Liver (tissue), 7 donors: ENCODE measurements at regions not wholly inside any gene's neighbourhood (a gene's known extent, or its start where the extent isn't known, plus 50 kb on each side); places are given as distances from the start of the nearest gene placed in this dataset.

Experiments
- DNase-seq: peaks from one replicate; pipeline ENCODE4 v3.0.0-alpha.2; 2017; ENCODE audit warnings: low spot score
- H3K27ac ChIP-seq, 2 donors: one replicate each; pipeline ENCODE4 v1.7.0; 2013; ENCODE audit warnings: inconsistent platforms in 2 of 2, low read length in 2 of 2, control low read depth in 1 of 2, low read depth in 1 of 2, mild to moderate bottlenecking in 1 of 2
- H3K27me3 ChIP-seq, 4 donors: one replicate each; pipeline versions ENCODE4 v1.6.1 to v1.7.0; 2013; ENCODE audit warnings: low read length in 3 of 4, inconsistent platforms in 1 of 4, mild to moderate bottlenecking in 1 of 4, moderate library complexity in 1 of 4; ENCODE audit not compliant: control insufficient read depth in 4 of 4, insufficient read depth in 4 of 4
- H3K36me3 ChIP-seq, 4 donors: one replicate each; pipeline versions ENCODE4 v1.6.1 to v1.7.0; 2013; ENCODE audit warnings: low read length in 3 of 4, mild to moderate bottlenecking in 3 of 4, low read depth in 1 of 4, moderate library complexity in 1 of 4; ENCODE audit not compliant: control insufficient read depth in 4 of 4, insufficient read depth in 3 of 4
- H3K4me1 ChIP-seq, 4 donors: one replicate each; pipeline versions ENCODE4 v1.6.1 to v1.7.0; 2013; ENCODE audit warnings: low read length in 3 of 4, mild to moderate bottlenecking in 3 of 4, moderate library complexity in 1 of 4; ENCODE audit not compliant: control insufficient read depth in 4 of 4, insufficient read depth in 4 of 4
- H3K4me3 ChIP-seq, 3 donors: one replicate each; pipeline versions ENCODE4 v1.6.1 to v1.7.0; 2013; ENCODE audit warnings: low read length in 3 of 3, control low read depth in 1 of 3, low read depth in 1 of 3, mild to moderate bottlenecking in 1 of 3
- H3K9ac ChIP-seq, 2 donors: one replicate each; pipeline ENCODE4 v1.7.0; 2013; ENCODE audit warnings: low read length in 2 of 2, mild to moderate bottlenecking in 2 of 2, moderate library complexity in 2 of 2, control low read depth in 1 of 2, low read depth in 1 of 2
- H3K9me3 ChIP-seq, 4 donors: one replicate each; pipeline versions ENCODE4 v1.6.1 to v1.7.0; 2013; ENCODE audit warnings: low read length in 3 of 4; ENCODE audit not compliant: control insufficient read depth in 4 of 4
- ATF3 ChIP-seq: IDR thresholded peaks from 2 replicates; pipeline ENCODE4 v1.6.1; 2016; ENCODE audit warnings: antibody characterized with exemption
- EGR1 ChIP-seq, 2 donors: IDR thresholded peaks; 2 replicates each; pipeline ENCODE4 v1.6.1; 2016 to 2018; ENCODE audit warnings: antibody characterized with exemption in 2 of 2, low read depth in 2 of 2
- FOXA2 ChIP-seq: IDR thresholded peaks from 2 replicates; pipeline ENCODE4 v1.6.1; 2016; ENCODE audit warnings: antibody characterized with exemption
- GABPA ChIP-seq, 2 donors: IDR thresholded peaks in 1 of 2; conservative IDR thresholded peaks in 1 of 2; 2 replicates each; pipeline ENCODE4 v1.6.1; 2016; ENCODE audit warnings: antibody characterized with exemption in 2 of 2, mild to moderate bottlenecking in 1 of 2, moderate library complexity in 1 of 2
- HNF4G ChIP-seq: IDR thresholded peaks from 2 replicates; pipeline ENCODE4 v1.6.1; 2016; ENCODE audit warnings: antibody characterized with exemption
- NR2F2 ChIP-seq: IDR thresholded peaks from 2 replicates; pipeline ENCODE4 v1.6.1; 2016; ENCODE audit warnings: antibody characterized with exemption
- RAD21 ChIP-seq, 2 donors: IDR thresholded peaks; 2 replicates each; pipeline ENCODE4 v1.6.1; 2016; ENCODE audit warnings: antibody characterized with exemption in 2 of 2, mild to moderate bottlenecking in 2 of 2
- RXRA ChIP-seq, 2 donors: IDR thresholded peaks; 2 replicates each; pipeline ENCODE4 v1.6.1; 2017 to 2018; ENCODE audit warnings: antibody characterized with exemption in 2 of 2, mild to moderate bottlenecking in 1 of 2
- SP1 ChIP-seq: IDR thresholded peaks from 2 replicates; pipeline ENCODE4 v1.6.1; 2018; ENCODE audit warnings: antibody characterized with exemption, mild to moderate bottlenecking
- TAF1 ChIP-seq: conservative IDR thresholded peaks from 2 replicates; pipeline ENCODE4 v1.6.1; 2016; ENCODE audit warnings: antibody characterized with exemption, mild to moderate bottlenecking
- YY1 ChIP-seq: IDR thresholded peaks from 2 replicates; pipeline ENCODE4 v1.6.1; 2016; ENCODE audit warnings: antibody characterized with exemption, mild to moderate bottlenecking
- WGBS: extraction: QIAGEN DNeasy Blood & Tissue Kit; methylation state at CpG from one replicate; pipeline ENCODE4 v1.1.7; 2013; 5-methylcytosine and 5-hydroxymethylcytosine counted together
- donor health status: healthy.
- donor health status: healthy.
- donor health status: healthy.
- donor health status: healthy.

- Histone ChIP-seq H3K4me1 (peaks cover 0 to 12% (median 4%) of the 10 kb centered on the region in 4 donors), H3K9ac (peak overlapping the region in 1 of 2 donors; percentile 86), H3K27me3 (no peaks in the 10 kb centered on the region), H3K27ac (peak overlapping the region; percentile 91 to 95), H3K4me3 (peak overlapping the region in 2 of 3 donors; percentile 90 to 95), H3K36me3 (no peaks in the 10 kb centered on the region), H3K9me3 (no peaks in the 10 kb centered on the region)
- no peak for DNase-seq
- 36% methylated on average over 4 of the region's 4 CpGs for WGBS
- TF ChIP-seq GABPA (IDR thresholded peaks at IDR 0.05 in 1 of 2, conservative IDR thresholded peaks at IDR 0.05 in 1 of 2) (peak in 1 of 2 donors; percentile 3), YY1 (no peak), NR2F2 (peak; percentile 59), FOXA2 (no peak)
These were observed 346.5 kb downstream of the ZNF536 start for GRCh38 chr19:30718707-30719106.

GRCh38 chr19:30718014-30718413 is 345.8 kb downstream of the ZNF536 start:
- WGBS = 78% methylated on average over 2 of the region's 2 CpGs
- TF ChIP-seq TAF1 (no peak), EGR1 (IDR thresholded peaks at IDR 0.05; ENCODE audit: low read depth in 2 of 2) (no peak), RAD21 (IDR thresholded peaks at IDR 0.05) (no peak)
- Histone ChIP-seq H3K27me3 (no peaks in the 10 kb centered on the region), H3K9me3 (no peaks in the 10 kb centered on the region), H3K36me3 (no peaks in the 10 kb centered on the region), H3K4me1 (peaks cover 0 to 12% (median 4%) of the 10 kb centered on the region in 4 donors), H3K27ac (no peak overlapping the region), H3K4me3 (no peak overlapping the region), H3K9ac (no peak overlapping the region)
- DNase-seq = no peak

- no peaks in the 10 kb centered on the region for H3K27me3 ChIP-seq
- H3K9ac ChIP-seq = no peak overlapping the region
- H3K36me3 ChIP-seq = no peaks in the 10 kb centered on the region
- no peaks in the 10 kb centered on the region for H3K9me3 ChIP-seq
- peaks cover 0 to 12% (median 4%) of the 10 kb centered on the region in 4 donors for H3K4me1 ChIP-seq
- H3K27ac ChIP-seq = no peak overlapping the region
- no peak overlapping the region for H3K4me3 ChIP-seq
- WGBS = 90% methylated on average over 5 of the region's 5 CpGs
- no peak for TF ChIP-seq ATF3
- DNase-seq = no peak
These were observed 345.2 kb downstream of the ZNF536 start for GRCh38 chr19:30717381-30717780.

DNA sequence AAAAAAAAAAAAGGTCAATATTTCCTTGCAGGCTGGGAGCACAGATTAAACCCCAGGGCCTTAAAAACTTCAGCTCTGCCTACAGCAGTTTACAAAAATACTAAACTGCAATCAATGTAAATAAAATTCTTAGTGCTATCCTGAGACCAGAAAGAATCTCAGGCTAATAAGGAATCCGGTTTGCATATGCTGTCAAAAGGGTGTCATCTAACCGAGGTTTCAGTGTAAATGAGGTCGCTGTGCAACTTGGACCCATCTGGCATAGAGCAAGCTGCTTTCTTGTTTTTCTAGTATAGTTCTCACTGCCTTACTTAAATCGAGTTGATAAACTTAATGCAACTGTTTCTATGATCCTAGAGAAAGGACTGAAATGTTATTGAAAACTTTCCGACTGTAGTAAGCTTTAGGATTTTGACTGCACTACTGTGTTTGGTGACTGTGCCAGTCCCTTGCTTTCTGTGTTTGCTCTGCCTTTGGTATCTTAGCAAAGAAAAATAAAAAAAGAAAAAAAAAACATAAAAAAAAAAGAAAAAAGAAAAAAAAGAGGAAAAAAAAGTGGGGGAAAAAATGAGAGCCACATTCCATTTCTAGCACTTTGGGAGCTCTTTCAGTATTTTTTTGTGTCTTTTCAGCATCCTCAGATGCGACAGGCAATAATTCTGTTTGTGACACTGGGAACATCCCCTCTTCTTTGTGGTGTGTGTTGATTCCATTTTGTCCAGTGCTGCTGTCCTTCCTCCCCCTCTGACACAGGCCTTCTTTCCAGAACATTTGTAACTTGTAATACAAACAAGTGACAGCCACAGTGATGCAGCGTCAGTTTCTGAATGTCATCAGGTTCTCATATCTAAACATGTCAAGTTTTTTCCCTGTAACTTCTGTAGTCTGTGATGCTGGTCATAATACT is 340.5 kb downstream of the ZNF536 start:
- no peaks in the 10 kb centered on the region for H3K4me1 ChIP-seq
- peaks cover 0 to 5% (median 4%) of the 10 kb centered on the region in 4 donors for H3K27me3 ChIP-seq
- H3K9ac ChIP-seq = no peak overlapping the region
- DNase-seq = no peak
- TF ChIP-seq RXRA (IDR thresholded peaks at IDR 0.05) (no peak), RAD21 (IDR thresholded peaks at IDR 0.05) (no peak), EGR1 (IDR thresholded peaks at IDR 0.05; ENCODE audit: low read depth in 2 of 2) (no peak), HNF4G (no peak), GABPA (IDR thresholded peaks at IDR 0.05 in 1 of 2, conservative IDR thresholded peaks at IDR 0.05 in 1 of 2) (no peak), SP1 (no peak), ATF3 (no peak)
- H3K27ac ChIP-seq = no peak overlapping the region
- 79% methylated on average over 7 of the region's 7 CpGs for WGBS
- H3K36me3 ChIP-seq = no peaks in the 10 kb centered on the region
- no peaks in the 10 kb centered on the region for H3K9me3 ChIP-seq
- H3K4me3 ChIP-seq = no peak overlapping the region
